Hippocampal formation (tissue), 2 donors: ENCODE measurements at regions not wholly inside any gene's neighbourhood (a gene's known extent, or its start where the extent isn't known, plus 50 kb on each side); places are given as distances from the start of the nearest gene placed in this dataset.
"Not testable (repeated sequence)": the region's sequence is repeated elsewhere in the genome, so short reads cannot be mapped to it uniquely, and the experiment has no call there.

Experiments used
- DNase-seq, 2 donors: peaks; one replicate each; lab custom pipeline; 2025; lab: John Stamatoyannopoulos, UW

DNA sequence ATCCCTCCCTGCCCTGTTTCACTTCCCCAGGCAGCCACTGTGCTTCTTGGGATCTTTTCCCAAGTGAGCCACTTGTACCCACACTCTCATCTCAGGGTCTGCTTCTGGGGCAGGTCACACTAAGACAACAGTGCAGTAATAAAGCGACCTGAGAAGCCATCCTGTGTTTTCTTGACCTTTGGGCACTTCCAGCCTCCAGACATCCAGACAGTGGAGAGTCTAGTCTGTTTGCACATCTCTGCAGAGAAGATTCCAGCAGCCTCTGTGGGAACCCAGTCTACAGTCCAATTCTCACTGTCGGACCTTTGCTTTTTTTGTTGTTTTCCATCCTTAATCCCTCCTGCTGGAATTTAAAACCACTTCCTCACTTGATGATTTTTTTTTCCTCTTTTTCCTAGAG lies 50.3 kb upstream of the ATP6AP2 start:
- DNase-seq, result no peak

DNA sequence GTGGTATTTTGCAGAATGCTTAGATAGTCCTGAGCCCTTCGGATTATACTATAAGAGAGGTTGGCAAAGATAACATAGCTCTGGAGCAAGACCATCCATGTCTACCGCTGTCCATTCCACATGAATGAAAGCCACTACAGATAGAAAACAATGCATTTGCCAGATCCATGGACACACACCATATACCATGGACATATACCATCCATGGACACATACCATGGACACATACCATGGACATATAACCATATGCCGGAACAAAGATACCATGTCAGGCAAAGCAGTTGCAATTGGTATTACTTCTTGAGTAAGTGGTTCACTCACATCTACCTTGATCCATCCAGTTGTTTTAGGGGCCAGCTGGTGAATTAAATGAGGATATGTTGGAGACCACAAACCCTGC lies 53.2 kb upstream of the ATP6AP2 start:
- no peak for DNase-seq

DNA sequence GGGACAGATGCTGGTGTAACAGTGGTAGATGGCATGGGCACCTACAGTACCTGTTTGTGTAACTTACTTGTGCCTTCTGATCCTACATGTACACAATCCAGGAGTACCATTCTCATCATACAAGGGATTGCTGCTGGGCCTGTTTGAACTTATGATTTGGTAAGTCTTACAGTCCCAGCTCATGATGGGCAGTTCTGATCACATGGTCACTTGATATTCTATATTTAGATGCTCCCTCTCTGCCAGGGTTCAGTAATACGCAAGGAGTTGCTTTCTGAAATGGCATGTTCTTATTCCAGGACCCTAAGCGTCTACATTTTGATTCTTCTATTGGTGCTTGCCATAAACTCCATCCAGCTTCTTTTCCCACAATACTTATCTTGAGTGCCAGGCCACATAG lies 54.4 kb upstream of the ATP6AP2 start:
- no peak for DNase-seq

DNA sequence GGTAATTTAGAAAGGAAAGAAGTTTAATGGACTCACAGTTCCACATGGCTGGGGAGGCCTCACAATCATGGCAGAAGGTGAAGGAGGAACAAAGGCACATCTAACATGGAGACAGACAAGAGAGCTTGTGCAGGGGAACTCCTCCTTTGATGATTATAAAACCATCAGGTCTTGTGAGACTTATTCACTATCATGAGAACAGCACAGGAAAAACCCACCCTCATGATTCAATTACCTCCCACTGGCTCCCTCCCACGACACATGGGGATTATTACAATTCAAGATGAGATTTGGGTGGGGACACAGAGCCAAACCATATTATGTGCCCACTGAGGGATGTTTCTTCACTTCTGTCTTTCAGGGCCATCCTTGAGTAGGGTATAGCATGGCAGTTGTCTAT lies 54.9 kb upstream of the ATP6AP2 start:
- not testable (repeated sequence) for DNase-seq

DNA sequence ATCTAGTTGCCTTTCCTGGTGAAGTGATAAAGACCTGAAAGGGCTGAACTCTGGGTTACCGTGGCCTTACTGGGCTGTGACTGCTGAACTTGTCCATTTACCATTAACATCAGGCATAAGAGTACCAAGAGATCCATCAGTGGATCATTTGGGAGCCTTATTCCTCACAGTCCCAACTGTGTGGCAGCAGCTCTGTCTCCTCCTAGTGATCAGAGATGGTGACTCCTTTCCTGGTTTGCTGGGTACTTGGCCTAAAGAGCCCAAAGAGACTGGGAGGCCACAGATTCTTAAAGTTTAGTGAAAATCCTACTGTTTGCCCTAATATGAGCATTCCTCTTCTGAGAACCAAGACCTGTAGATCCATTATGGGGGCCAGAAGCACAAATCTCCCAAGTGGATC lies 56.3 kb upstream of the ATP6AP2 start:
- no peak for DNase-seq

DNA sequence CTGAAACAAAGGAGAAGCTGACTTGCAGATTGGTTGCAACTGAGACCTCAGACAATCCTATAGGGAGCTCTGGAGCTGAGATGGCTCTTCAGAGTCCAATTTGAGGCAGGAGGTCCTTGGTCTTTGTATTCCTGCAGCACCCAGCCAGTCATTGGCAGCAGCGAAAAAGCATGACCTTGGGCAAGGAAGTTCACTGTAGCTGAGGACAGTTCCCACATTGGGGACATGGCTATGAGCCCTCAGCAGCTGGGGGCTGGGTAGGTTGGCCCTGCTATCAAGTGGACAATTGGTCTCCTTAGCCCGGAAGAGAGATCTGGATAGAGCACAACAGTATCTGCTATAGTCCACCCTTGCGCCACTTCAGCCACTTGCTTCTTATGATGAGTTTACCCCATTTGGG lies 56.9 kb upstream of the ATP6AP2 start:
- no peak for DNase-seq

DNA sequence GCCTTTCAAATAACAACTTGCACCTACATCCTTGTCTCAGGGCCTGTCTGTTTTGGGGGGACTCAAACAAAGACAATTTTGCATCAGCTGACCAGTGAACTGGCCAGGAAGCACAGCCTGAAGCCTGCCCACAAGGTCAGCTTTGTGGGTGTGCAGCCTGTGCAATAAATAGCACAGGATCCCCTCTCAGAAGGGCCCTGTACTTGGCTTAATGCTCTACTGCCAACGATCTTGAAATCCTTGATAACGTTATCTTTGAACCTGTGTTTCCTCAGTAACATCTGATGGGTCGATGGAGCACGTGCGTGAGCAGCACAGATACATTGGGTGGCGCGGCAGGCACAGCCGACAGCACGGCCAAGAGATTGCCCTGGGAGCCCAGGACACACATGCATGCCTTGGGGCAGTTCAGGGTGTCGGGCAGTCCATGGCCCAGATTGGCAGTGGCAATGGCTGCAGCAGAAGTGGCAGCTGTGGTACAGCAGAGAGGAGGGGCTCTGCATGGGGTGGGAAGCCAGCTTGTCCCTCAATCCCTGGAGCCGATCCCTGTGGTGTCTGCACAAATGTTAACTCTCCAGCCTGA lies 58.8 kb upstream of the ATP6AP2 start:
- DNase-seq, result peak in 1 of 2 donors; percentile 11

DNA sequence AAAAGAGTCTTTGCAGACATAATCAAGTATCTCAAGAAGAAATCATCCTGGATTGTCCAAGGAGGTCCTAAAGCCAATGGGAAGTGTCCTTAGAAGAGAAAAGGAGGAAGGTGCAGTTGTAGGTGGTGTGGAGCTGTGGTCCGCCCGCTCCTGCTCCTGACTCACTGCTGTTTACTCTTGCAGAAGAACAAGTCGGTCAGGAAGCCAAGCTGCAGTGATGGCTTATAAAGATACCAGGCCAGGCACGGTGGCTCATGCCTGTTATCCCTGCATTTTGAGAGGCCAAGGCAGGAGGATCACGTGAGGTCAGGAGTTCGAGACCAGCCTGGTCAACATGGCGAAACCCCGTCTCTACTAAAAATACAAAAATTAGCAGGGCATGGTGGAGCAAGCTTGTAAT lies 66.4 kb upstream of the ATP6AP2 start:
- no peak for DNase-seq

DNA sequence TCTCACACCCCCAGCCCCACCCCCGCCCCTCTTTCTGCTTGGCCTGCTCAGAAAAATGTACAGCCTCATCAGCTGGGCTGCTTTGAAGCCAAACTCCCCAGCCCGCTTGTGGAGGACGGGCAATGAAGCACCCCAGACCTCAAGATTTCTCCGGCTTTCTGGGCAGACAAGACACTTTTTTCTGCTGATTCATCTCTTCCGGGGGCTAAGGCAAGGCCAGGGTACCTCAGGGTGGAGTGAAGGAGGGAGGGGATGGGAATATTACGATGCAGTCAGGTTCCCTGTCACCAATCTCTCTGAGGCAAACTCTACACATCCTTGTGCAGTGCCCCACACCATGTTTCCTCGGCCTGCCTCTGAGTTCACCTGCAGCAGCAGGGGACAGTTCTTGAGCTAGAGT lies 66.9 kb upstream of the ATP6AP2 start:
- no peak for DNase-seq

DNA sequence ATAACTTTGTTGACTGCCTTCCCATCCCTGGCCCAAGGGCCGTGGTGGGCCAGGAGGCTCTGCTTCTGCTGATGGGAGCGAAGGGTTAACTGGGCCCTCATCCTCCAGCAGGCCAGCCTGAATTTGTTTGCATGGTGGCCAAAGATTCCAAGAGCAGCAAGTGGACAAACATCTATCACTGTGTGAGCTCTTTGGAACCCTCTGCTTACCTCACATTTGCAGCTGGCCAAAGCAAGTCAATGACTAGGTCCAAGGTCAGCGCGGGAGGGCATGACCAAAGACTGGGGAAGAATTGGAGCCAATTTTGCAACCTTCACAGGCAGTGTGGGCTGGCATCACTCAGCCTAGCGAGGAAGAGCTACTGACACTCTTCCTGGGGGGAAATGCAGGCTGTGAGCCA lies 67.8 kb upstream of the ATP6AP2 start:
- DNase-seq, result no peak

DNA sequence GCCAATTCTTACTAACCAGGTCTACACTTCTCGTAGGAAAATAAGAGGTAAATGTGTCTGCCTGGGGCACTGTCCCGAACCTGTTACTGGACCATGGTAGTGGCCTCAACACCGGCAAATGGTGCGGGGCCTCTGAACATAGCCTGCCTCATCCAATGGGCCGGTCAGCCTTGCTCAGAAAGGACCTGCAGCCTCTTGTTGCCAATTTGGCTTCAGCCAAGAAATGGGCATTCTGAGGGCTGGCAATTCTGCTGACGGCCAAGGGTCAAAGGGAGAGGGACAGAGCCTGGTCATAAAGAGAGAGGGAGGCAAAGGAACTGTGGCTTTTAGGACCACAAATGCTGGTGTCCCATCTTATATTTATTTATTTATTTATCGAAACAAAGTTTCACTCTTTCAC lies 69.5 kb upstream of the ATP6AP2 start:
- DNase-seq, result no peak

DNA sequence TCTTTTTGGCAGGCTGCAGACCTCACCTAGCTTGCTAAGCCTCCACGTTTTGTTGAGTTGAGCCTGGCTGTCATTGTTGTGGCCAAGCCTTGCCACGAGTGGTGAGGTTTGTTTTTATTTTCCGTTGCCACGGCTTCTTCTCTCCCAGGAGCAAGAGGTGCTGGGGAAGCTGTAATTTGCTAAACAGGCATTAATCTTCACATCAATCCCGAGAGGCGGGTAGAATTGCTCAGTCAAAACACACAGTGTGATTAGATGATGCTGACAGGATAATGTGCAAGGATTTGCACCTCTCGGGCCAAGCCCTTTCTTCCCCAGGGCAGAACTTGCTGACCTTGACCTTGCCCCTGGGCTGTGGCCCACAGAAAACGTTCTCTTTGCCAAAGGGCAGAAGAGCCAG lies 72.2 kb upstream of the ATP6AP2 start:
- DNase-seq, result no peak

DNA sequence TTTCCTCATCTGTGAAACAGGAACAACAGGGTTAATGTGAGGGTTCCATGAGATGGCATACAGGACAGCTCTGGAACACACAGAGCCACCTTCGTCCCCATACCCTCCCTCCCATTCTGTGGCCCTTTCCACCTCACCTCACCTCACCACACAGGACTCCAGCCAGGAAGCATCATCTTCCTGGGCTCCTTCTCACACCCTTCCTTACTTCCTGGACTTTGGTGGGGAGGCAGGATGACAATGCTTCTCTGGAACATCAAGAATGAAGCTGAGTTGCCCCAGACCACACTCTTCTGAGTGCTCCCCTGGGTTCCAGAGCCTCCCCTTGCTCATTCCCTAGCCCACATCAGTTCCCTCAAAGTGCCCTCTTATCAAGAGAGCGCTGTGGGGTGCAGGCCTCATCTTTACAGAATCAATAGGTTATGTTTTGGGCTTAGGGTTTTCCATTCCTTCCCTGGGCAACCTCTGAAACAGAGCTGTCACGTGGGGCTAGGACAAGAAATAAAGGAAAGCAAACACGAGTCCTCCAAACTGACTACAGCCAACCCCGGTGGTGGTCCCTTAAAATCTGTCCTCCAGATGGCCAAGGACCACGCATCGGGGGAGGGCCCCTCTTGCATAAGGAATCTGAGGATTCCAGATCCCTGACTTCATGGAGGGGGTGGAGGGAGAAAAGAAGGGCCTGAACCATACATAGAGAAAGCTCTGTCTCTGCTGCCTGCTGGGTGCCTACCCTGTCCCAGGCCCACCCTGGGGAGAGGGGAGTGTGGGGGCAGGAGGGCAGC lies 74.4 kb upstream of the ATP6AP2 start:
- no peak for DNase-seq

DNA sequence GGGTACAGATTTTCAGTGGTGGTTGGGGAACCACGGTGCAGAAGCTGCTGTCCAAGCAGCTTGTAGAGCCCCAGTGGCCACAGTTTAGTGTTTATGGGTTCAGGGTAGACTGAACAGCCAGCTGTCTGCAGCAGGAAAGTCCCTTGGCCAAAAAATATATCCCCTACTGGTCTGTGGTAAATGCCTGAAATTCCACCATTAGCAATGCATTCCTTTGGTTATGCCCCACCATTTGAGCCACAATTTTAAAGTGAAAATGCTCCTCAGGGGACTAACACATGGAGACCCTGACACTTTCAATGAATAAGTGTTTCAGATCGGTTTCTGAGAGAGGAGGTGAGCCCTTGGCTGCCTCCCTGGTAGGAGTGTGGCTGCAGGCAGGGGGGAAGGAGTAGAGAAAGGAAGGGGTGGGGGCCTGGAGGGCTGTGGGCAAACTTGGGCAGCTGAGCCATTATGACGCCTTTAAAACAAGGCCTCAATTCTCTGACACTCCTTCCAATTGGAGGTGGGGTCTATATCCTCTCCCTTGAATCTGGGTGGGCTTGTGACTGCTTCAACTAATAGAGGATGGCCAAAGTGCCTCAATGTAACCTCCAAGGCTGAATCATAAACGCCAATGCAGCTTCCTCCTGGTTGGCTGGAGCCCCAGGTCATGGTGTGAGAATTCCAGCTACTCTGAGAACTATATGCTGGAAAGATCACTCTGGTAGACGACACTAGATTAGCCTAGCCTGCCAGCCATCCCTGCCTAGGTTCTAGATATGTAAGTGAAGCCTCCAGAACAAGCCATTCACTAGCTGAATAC lies 75.8 kb upstream of the ATP6AP2 start:
- DNase-seq, result no peak

DNA sequence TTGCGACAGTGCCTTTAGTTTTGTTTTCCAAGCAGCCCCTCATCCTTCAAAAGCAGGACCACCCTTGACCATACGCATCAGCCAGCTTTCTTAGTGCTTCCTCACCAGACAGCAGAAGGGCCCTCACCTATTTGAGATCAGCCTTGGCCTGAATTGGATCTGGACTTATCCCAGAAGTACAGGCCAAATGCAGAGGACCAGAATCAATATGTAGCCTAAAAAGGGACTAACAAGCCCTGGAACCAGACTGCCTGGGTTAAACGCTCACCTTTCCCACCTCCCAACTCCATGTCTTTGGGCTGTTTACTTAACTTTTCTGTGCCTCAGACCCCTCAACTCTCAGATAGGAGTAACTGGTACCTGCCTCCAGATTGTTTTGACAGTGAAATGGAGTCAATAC lies 77.7 kb upstream of the ATP6AP2 start:
- no peak for DNase-seq

DNA sequence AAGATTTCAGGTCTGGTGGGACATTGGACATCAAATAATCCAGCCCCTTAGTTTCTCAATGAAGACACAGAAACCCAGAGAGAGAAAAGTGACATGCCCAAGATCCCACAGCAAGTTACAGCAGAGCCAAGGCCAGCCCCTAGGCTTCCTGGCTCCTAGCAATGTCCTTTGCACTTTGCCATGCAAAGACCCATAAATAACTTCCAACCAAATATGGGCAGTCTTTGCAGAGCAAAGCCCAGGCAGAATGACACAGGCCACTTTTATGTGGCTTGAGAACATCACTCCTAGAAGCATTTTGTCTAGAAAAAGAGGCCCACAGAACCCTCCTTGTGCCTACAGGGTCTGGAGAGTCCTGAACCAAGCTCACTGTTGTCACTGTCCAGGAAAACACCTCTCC lies 78.1 kb upstream of the ATP6AP2 start:
- DNase-seq, result no peak

DNA sequence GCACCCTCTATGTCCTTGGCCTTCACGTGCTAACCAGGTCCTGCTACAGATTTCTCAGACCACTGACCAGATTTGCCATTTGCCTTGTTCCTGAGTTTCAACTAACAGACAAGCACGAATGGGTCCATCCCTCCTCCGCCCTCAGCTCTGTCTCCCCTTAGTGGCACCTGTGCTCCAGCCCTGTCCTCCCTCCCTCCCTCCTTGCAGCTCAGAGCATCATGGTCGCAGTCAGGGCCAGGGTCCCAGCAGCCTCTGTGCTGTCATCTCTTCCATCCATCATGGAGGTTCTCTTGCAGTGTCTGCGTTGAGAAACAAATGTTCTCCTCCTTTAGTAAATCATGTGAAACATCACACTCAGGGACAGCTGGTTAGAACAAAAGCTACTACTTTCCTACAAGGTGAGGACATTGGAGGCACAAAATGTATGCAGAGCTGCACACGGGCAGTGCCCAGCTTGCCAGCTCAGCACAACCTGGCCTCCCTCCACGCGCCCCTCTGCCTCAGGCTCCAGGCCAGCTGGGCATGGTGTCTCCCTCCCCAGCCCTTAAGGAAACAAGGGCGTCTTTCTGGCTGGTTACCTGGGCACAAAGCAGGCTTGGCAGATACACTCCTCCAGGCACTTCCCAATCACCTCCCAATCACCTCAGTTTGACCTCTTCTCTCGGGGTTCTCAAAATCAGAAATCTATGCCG lies 79.5 kb upstream of the ATP6AP2 start:
- no peak for DNase-seq

DNA sequence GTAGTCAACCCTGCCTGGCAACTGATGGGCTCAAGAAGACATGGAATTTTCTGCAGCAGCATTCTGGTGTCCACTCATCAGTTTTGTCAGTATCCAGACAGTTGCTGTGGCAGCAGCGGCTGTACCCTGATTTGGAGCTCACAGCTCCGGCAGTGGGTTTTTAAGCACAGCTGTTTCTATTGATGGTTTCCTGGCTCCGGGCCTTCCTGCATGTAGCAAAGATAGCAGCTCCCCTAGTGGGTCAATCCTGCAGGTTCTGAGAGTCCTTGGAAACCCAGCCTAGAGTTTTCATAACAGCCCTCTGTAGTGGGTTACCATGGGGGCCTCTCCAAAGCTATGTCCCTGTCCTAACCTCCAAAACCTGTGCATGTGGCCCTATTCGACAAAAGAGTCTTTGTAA lies 84.0 kb upstream of the ATP6AP2 start:
- no peak for DNase-seq

DNA sequence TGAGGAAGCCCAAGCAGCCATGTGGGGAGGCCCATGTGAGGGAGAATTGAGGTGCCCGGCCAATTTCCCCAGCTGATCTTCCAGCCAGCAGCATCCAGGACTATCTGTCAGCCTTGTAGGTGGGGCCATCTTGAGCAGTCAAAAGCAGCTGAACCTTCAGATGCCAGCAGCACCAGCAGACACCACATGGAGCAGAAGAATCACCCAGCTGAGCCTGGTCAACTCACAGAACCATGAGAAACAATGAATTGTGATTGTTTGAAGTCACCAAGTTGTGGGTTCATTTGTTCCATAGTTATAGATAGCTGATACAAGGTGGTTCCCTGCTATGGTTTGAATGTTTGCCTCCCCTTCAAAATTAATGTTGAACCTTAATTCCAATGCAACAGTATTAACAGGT lies 85.1 kb upstream of the ATP6AP2 start:
- DNase-seq, result no peak

DNA sequence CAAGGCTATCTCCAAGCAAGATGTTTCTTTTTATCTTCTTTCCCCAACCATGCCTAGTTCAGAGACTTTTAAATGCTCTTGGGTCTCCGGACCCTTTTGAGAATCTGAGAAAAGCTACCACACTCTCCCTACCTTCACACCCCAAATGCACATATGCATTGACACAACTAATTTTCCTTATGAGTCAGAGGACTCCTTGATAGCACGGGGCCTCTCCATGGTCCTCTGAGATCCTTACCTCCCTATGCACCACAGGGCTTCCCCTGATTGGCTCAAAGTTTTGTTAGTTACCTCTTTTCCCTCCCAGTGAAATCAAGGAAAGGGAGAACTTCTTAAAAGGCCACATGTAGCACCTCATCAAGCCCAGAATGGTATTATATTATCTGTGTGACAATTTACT lies 86.8 kb upstream of the ATP6AP2 start:
- no peak for DNase-seq

DNA sequence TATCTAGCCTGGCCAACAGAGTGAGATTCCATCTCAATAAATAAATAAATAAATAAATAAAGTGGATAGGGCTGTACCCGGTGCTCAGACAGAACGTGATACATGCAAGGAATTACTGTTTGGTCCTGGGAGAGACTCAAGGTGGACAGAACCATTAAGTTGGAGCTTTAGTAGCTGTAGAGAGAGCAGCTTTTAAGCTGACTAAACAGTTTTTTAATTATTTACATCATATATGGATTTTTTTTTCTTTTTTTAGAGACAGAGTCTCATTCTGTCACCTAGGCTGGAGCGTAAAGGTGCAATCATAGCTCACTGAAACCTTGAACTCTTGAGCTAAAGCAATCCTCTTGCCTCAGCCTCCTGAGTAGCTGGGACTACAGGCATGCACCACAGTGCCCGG lies 92.5 kb upstream of the ATP6AP2 start:
- no peak for DNase-seq

DNA sequence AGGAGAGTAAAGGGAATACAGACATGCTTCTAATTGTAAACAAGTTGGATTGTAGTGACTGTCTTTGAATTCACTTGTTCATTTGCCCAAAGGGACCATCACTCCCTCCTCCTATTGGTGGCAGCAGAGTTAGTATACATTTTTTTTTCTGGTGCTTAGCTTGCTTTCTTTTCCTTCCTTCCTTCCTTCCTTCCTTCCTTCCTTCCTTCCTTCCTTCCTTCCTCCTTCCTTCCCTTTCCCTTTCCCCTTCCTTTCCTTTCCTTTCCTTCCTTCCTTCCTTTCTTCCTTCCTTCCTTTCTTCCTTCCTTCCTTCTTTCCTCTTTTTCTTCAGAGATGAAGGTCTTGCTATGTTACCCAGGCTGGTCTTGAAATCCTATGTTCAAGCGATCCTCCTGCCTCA lies 94.8 kb upstream of the ATP6AP2 start:
- no peak for DNase-seq
